AG04450 (cell line): ENCODE measurements at regions not wholly inside any gene's neighbourhood (a gene's known extent, or its start where the extent isn't known, plus 50 kb on each side); places are given as distances from the start of the nearest gene placed in this dataset.

Source experiments
- CTCF ChIA-PET: fragments of 300-600, 350-600 bp; formaldehyde crosslinking; extraction: SDS; loops from one replicate; lab custom pipeline; 2022; ENCODE audit warnings: antibody characterized with exemption, inconsistent platforms; lab: Charles Lee
- POLR2A ChIA-PET: fragments of 350-600 bp; formaldehyde crosslinking; extraction: SDS; loops from one replicate; lab custom pipeline; 2021; ENCODE audit warnings: antibody characterized with exemption, inconsistent platforms; lab: Yijun Ruan, JAX
- DNase-seq: peaks from one replicate; pipeline ENCODE4 v3.0.0-alpha.2; 2011; ENCODE audit warnings: low read depth, low spot score
- H3K27ac ChIP-seq: one replicate; pipeline ENCODE4 v1.5.1; 2012; ENCODE audit warnings: low read depth, low read length, control low read depth
- H3K27me3 ChIP-seq: one replicate; pipeline ENCODE4 v1.6.0; 2012; ENCODE audit warnings: low read length; ENCODE audit not compliant: control insufficient read depth, insufficient read depth
- H3K4me3 ChIP-seq: 2 replicates; pipeline ENCODE4 v1.5.1; 2011; ENCODE audit warnings: mild to moderate bottlenecking, low read depth, low read length, control low read depth
- H3K9me3 ChIP-seq: 2 replicates; pipeline ENCODE4 v1.5.1; 2012; ENCODE audit warnings: low read length; ENCODE audit not compliant: control insufficient read depth, insufficient read depth
- CTCF ChIP-seq: IDR thresholded peaks from 2 replicates; pipeline ENCODE4 v1.5.1; 2011; ENCODE audit warnings: low read depth, low read length, control low read depth, inconsistent platforms

DNA sequence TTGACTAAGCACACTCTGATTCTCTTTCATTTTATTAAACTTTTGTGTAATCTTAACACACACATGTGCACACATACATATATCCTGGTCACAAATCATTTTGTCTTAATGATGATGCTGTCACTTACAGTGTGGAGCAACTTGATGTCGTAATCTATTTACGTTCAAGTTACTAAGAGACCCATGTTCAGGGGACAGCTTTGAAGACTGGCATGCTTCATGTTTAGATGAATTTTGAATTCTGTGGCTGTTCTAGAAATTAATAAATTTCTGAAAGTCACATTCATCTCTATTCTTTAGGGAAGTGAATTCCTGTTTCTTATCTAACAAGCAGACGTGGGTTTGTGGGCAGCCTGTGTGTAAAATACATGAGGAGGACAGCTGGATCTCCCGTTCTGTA is 1637.8 kb downstream of the PLA2G4A start:
- H3K27ac ChIP-seq = no peak overlapping the region
- no peak for TF ChIP-seq CTCF
- POLR2A ChIA-PET = no interaction called here
- H3K4me3 ChIP-seq = no peak overlapping the region
- no peaks in the 10 kb centered on the region for H3K27me3 ChIP-seq
- CTCF ChIA-PET = no interaction called here
- H3K9me3 ChIP-seq = no peaks in the 10 kb centered on the region
- no peak for DNase-seq

DNA sequence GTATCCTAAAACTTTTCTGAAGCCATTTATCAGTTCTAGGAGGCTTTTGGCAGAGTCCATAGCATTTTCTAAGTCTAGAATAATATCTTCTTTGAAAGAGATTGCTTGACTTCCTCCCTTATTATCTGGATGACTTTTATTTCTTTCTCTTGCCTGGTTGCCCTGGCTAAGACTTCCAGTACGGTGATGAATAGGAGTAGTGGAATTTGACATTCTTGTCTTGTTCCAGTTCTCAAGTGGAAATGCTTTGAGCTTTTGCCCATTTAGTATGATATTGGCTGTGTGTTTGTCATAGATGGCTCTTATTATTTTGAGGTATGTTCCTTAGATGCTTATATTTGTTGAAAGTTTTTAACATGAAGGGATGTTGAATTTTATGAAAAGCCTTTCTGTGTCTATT is 1647.9 kb downstream of the PLA2G4A start:
- no peaks in the 10 kb centered on the region for H3K27me3 ChIP-seq
- no peak for DNase-seq

DNA sequence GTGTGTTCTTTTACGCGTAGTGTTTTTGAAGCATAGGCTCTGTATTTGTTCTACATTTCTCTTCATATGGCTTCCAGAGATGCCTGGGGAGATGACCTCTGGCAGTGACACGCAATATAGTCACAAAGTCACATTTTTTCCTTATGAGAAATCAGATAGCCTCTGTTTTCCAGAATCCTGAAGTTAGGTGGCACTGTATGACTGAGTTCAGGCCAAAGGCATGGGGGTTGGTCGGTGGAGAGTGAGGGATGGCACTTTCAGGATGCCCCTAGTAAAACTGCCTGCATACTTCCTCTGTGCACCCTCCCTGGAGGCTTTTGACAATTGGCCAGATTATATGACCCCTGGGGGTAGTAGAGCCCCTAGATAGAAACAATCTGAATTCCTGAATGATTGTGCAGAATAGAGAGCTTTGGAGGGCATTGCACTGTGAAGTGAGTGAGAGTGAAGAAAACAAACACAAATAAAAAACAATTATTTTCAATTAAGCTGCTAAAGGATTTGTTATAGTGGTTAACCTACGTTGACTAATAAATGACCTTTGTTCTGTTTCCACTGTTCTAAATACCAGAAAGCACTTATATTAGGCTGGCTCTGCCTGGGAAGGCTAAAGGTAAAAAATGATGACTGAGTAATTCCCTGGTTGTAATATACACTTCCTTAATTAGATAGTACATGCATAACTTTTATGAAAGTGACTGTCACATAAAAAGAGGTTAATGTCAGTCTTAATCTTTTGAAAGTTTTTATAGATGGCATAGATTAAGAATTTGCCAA is 1660.8 kb downstream of the PLA2G4A start:
- H3K27ac ChIP-seq = no peak overlapping the region
- TF ChIP-seq CTCF = no peak
- ChIA-PET CTCF (no interaction called here), POLR2A (no interaction called here)
- no peaks in the 10 kb centered on the region for H3K9me3 ChIP-seq
- no peak overlapping the region for H3K4me3 ChIP-seq
- H3K27me3 ChIP-seq = no peaks in the 10 kb centered on the region
- no peak for DNase-seq

More for the DNA sequence above, 1647.9 kb downstream of the PLA2G4A start:
- POLR2A ChIA-PET = no interaction called here
- no peaks in the 10 kb centered on the region for H3K9me3 ChIP-seq
- no peak overlapping the region for H3K4me3 ChIP-seq
- TF ChIP-seq CTCF = no peak
- CTCF ChIA-PET = no interaction called here
- no peak overlapping the region for H3K27ac ChIP-seq

DNA sequence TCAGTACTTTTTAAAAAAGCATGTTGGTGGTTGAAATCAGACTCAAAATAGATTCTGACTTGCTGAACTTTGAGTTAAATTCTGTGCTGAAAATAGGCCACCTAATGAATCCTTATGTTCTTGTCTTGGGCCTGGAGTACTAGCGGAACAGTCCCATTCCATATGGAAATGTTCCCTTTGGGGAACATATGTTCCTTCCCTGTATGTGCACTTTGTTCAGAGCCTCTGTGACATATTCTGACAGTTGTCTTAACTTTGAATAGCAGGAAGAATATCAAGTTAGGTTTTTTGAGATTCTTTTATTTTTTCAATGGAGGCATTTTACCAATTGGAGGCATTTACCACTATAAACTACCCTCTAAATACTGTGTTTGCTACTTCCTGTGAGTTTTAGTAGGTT is 1667.8 kb downstream of the PLA2G4A start:
- CTCF ChIA-PET = no interaction called here
- POLR2A ChIA-PET = no interaction called here
- no peaks in the 10 kb centered on the region for H3K9me3 ChIP-seq

More for the DNA sequence above, 1667.8 kb downstream of the PLA2G4A start:
- Histone ChIP-seq H3K4me3 (no peak overlapping the region), H3K27ac (no peak overlapping the region), H3K27me3 (no peaks in the 10 kb centered on the region)
- DNase-seq = no peak
- TF ChIP-seq CTCF = no peak
